SJSA1 (cell line): ENCODE measurements at regions not wholly inside any gene's neighbourhood (a gene's known extent, or its start where the extent isn't known, plus 50 kb on each side); places are given as distances from the start of the nearest gene placed in this dataset.

Experiments used
- DNase-seq, 2 experiments: peaks; one replicate each; pipeline ENCODE4 v3.0.0-alpha.2; 2015 to 2020; ENCODE audit warnings: low spot score in 2 of 2, low read depth in 1 of 2
- H3K27ac ChIP-seq: fragments of 250-450 bp; sonication (Bioruptor Pico); 2 replicates; pipeline ENCODE4 v1.5.1; 2020; ENCODE audit warnings: mild to moderate bottlenecking, moderate library complexity
- H3K27me3 ChIP-seq: fragments of 250-450 bp; sonication (Bioruptor Pico); replicated peaks from 2 replicates; pipeline ENCODE4 v1.5.1; 2020; ENCODE audit warnings: mild to moderate bottlenecking, moderate library complexity
- H3K36me3 ChIP-seq: fragments of 250-450 bp; sonication (Bioruptor Pico); 2 replicates; pipeline ENCODE4 v1.5.1; 2020; ENCODE audit warnings: mild to moderate bottlenecking
- H3K4me1 ChIP-seq: fragments of 250-450 bp; sonication (Bioruptor Pico); replicated peaks from 2 replicates; pipeline ENCODE4 v1.6.1; 2021; ENCODE audit warnings: mild to moderate bottlenecking
- H3K4me3 ChIP-seq: fragments of 250-450 bp; sonication (Bioruptor Pico); 2 replicates; pipeline ENCODE4 v1.5.1; 2020; ENCODE audit warnings: mild to moderate bottlenecking
- H3K9me3 ChIP-seq: fragments of 250-450 bp; sonication (Bioruptor Pico); replicated peaks from 2 replicates; pipeline ENCODE4 v1.5.1; 2020; ENCODE audit warnings: mild to moderate bottlenecking

- peaks cover 26% of the 10 kb centered on the region for H3K4me1 ChIP-seq
- H3K27ac ChIP-seq = 0 out of 2 replicates have a peak overlapping the region, but pooled peaks have one; percentile 6
- no peaks in the 10 kb centered on the region for H3K36me3 ChIP-seq
- H3K9me3 ChIP-seq = no peaks in the 10 kb centered on the region
- H3K4me3 ChIP-seq = peak overlapping the region; percentile 25
- peak; percentile 54 for DNase-seq
- H3K27me3 ChIP-seq = no peaks in the 10 kb centered on the region
These were observed 100.3 kb upstream of the AKIP1 start for GRCh38 chr11:8810540-8811301.

DNA sequence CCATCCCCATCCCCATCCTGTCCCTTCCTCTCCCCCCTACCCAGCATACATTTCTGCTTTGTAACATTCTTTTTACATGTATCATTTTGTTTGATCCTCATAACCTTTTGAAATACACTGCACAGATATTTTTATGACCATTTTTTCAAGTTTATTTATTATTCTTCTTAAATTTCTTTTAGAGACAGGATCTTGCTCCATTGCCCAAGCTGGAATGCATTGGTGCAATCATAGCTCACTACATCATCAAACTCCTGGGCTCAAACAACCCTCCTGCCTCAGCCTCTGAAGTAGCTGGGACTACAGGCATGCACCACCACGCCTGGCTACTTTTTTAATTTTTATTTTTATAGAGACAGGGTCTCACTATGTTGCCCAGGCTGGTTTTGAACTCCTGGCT is 99.4 kb upstream of the AKIP1 start:
- H3K36me3 ChIP-seq = no peaks in the 10 kb centered on the region
- H3K4me1 ChIP-seq = peaks cover 26% of the 10 kb centered on the region
- no peak overlapping the region for H3K27ac ChIP-seq
- H3K27me3 ChIP-seq = no peaks in the 10 kb centered on the region
- no peaks in the 10 kb centered on the region for H3K9me3 ChIP-seq
- no peak for DNase-seq
- no peak overlapping the region for H3K4me3 ChIP-seq

- Histone ChIP-seq H3K4me1 (peaks cover 24% of the 10 kb centered on the region), H3K9me3 (no peaks in the 10 kb centered on the region), H3K27me3 (no peaks in the 10 kb centered on the region), H3K36me3 (no peaks in the 10 kb centered on the region), H3K27ac (no peak overlapping the region), H3K4me3 (no peak overlapping the region)
- no peak for DNase-seq
These were observed 98.6 kb upstream of the AKIP1 start for GRCh38 chr11:8812438-8812837.

GRCh38 chr11:8813658-8814057 is 97.3 kb upstream of the AKIP1 start:
- Histone ChIP-seq H3K9me3 (no peaks in the 10 kb centered on the region), H3K36me3 (no peaks in the 10 kb centered on the region), H3K4me1 (peaks cover 14% of the 10 kb centered on the region), H3K4me3 (no peak overlapping the region), H3K27me3 (no peaks in the 10 kb centered on the region), H3K27ac (no peak overlapping the region)
- DNase-seq = peak; percentile 58

DNA sequence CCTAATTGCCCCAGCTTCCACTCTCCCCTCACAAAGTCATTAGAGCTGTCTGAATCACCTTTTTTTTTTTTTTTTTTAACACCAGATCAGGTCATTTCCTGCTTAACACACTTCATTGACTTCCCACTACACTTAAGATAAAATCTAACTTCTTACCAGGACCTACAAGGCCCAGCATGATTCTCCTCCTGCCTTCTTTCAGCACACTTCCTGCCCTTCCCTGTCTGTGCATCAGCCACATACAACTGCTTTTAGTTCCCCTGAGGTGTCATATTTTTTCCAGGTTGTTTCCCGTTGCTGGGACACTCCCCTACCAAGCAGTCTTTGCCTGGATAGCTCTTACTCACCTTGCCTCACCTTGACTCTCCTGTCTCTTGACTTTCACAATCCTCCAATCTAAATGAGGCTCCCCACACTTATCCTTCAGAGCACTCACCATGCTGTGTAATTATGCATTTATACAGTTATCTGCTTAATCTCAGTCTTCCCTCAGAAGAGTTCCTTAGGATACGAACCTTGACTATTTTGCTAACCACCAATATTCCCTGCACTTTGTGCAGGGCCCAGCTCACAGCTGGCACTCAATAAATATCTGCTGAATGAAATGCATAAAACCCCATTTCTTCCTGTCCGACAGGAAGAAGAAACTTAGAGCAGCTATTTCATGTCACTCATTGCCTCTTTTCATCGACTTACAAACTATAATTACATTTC is 96.6 kb upstream of the AKIP1 start:
- Histone ChIP-seq H3K27me3 (no peaks in the 10 kb centered on the region), H3K4me1 (peaks cover 14% of the 10 kb centered on the region), H3K9me3 (no peaks in the 10 kb centered on the region)

GRCh38 chr11:8814923-8815240 is 96.1 kb upstream of the AKIP1 start:
- DNase-seq = no peak
- Histone ChIP-seq H3K36me3 (no peaks in the 10 kb centered on the region), H3K27ac (no peak overlapping the region), H3K4me1 (peaks cover 14% of the 10 kb centered on the region), H3K4me3 (no peak overlapping the region), H3K9me3 (no peaks in the 10 kb centered on the region), H3K27me3 (no peaks in the 10 kb centered on the region)

More for the DNA sequence above, 96.6 kb upstream of the AKIP1 start:
- Histone ChIP-seq H3K36me3 (no peaks in the 10 kb centered on the region), H3K27ac (no peak overlapping the region), H3K4me3 (no peak overlapping the region)
- no peak for DNase-seq

- Histone ChIP-seq H3K4me3 (no peak overlapping the region), H3K27ac (no peak overlapping the region), H3K4me1 (peaks cover 4% of the 10 kb centered on the region), H3K27me3 (no peaks in the 10 kb centered on the region), H3K36me3 (no peaks in the 10 kb centered on the region), H3K9me3 (no peaks in the 10 kb centered on the region)
- no peak for DNase-seq
These were observed 92.6 kb upstream of the AKIP1 start for GRCh38 chr11:8818421-8818820.

- Histone ChIP-seq H3K27me3 (no peaks in the 10 kb centered on the region), H3K4me3 (no peak overlapping the region), H3K4me1 (no peaks in the 10 kb centered on the region), H3K9me3 (no peaks in the 10 kb centered on the region), H3K27ac (no peak overlapping the region), H3K36me3 (no peaks in the 10 kb centered on the region)
- DNase-seq = no peak
These were observed 90.6 kb upstream of the AKIP1 start for GRCh38 chr11:8820401-8820800.

DNA sequence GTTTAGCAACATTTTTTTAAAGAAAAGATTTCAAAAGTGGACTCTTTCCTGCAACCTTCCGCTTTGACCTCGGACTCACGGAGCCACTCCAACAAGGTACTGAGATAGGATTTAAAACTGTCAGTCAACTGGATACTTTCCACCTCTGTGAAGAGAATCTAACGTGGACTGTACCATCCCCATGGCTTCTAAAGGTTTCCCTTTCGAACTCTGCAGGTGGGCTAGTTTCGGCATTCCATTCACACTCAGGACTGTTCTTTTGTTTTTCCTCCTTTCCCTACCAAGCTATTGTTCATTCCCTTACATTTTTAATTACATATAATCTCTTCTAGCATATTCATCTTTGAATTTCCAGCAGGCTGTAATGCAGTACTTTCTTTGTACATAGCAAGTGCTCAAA is 88.5 kb upstream of the AKIP1 start:
- Histone ChIP-seq H3K4me3 (no peak overlapping the region), H3K27ac (no peak overlapping the region), H3K36me3 (no peaks in the 10 kb centered on the region), H3K27me3 (no peaks in the 10 kb centered on the region), H3K9me3 (no peaks in the 10 kb centered on the region), H3K4me1 (peaks cover 15% of the 10 kb centered on the region)
- DNase-seq = no peak

DNA sequence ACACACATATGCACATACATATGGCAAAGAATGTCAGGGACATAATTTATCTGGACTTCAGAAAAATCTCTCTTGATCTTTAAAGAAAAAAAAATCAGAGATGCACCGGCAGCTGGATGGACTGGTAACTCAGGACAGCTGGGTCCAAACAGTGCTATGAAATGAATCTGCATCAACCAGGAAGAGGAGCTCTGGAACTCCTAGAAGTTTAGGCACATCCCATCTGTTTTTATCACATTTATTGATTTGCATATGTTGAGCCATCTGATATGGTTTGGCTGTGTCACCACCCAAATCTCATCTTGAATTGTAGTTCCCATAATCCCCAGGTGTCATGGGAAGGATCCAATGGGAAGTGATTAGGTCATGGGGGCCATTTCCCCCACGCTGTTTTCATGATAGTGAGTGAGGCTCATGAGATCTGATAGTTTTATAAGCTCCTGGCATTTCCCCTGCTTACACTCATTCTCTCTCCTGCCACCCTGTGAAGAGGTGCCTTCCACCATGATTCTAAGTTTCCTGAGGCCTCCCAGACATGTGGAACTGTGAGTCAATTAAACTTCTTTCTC is 87.7 kb upstream of the AKIP1 start:
- H3K27me3 ChIP-seq = no peaks in the 10 kb centered on the region
- no peak for DNase-seq
- peaks cover 15% of the 10 kb centered on the region for H3K4me1 ChIP-seq
- H3K36me3 ChIP-seq = no peaks in the 10 kb centered on the region
- H3K9me3 ChIP-seq = no peaks in the 10 kb centered on the region
- H3K4me3 ChIP-seq = no peak overlapping the region
- no peak overlapping the region for H3K27ac ChIP-seq

DNA sequence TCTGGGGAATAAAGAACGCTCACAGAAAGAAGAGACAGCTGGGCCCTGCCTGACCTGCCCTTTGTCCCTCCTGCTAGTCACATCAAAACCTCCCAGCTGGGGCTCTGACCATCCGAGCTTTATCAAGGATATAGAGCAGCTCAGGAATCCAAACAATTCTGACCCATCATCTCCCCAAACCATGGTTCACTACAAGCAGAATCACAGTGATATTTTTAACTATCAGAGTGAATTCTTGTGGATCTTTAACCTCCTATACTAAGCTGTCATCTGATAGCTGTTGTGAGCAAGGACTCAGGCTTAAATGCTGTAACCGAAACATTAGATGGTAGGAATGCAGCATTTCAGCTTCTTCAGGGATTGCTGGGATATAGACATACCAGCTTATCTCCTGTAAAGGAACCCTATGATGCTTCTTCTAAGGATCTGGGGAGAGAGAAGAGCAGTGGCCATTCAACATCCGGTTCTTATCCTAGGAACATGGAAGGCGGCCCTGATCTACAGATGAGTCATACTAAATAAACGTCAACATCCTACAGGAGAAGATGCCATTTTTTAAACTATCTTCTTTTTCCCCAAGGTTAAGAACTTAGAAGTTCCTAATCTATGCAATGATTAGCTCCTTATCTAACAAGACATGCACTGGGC is 84.7 kb upstream of the AKIP1 start:
- Histone ChIP-seq H3K9me3 (no peaks in the 10 kb centered on the region), H3K27ac (peak overlapping the region; percentile 71), H3K27me3 (no peaks in the 10 kb centered on the region), H3K4me3 (no peak overlapping the region), H3K4me1 (peaks cover 15% of the 10 kb centered on the region), H3K36me3 (no peaks in the 10 kb centered on the region)
- peak in 1 of 2 experiments; percentile 37 for DNase-seq

GRCh38 chr11:8826901-8827560 is 84.0 kb upstream of the AKIP1 start:
- H3K36me3 ChIP-seq = no peaks in the 10 kb centered on the region
- H3K27ac ChIP-seq = peak overlapping the region; percentile 71
- no peak overlapping the region for H3K4me3 ChIP-seq
- no peak for DNase-seq
- no peaks in the 10 kb centered on the region for H3K9me3 ChIP-seq
- no peaks in the 10 kb centered on the region for H3K27me3 ChIP-seq
- H3K4me1 ChIP-seq = peaks cover 17% of the 10 kb centered on the region

GRCh38 chr11:8828046-8828445 is 82.9 kb upstream of the AKIP1 start:
- Histone ChIP-seq H3K27me3 (no peaks in the 10 kb centered on the region), H3K4me3 (no peak overlapping the region), H3K36me3 (no peaks in the 10 kb centered on the region), H3K4me1 (peaks cover 27% of the 10 kb centered on the region), H3K9me3 (no peaks in the 10 kb centered on the region), H3K27ac (no peak overlapping the region)
- DNase-seq = no peak
